MM.1S (cell line): ENCODE measurements at regions not wholly inside any gene's neighbourhood (a gene's known extent, or its start where the extent isn't known, plus 50 kb on each side); places are given as distances from the start of the nearest gene placed in this dataset.
A peak's percentile ranks its signal among the peaks of the same experiment; 100 is the strongest.

Source experiments
- DNase-seq: peaks from one replicate; pipeline ENCODE4 v3.0.0-alpha.2; 2015
- H2AFZ ChIP-seq: fragments of 300-600 bp; sonication (generic); 2 replicates; pipeline ENCODE4 v1.6.0; 2016; ENCODE audit warnings: antibody characterized with exemption, low read length
- H3F3A ChIP-seq: fragments of 300-600 bp; sonication (generic); 2 replicates; pipeline ENCODE4 v1.6.1; 2016; ENCODE audit warnings: mild to moderate bottlenecking, antibody characterized with exemption, low read length, moderate library complexity, mixed read lengths; ENCODE audit not compliant: insufficient read depth
- H3K27ac ChIP-seq: fragments of 300-600 bp; sonication (generic); 2 replicates; pipeline ENCODE4 v1.5.1; 2016; ENCODE audit warnings: mild to moderate bottlenecking, low read length
- H3K27me3 ChIP-seq: fragments of 300-600 bp; sonication (generic); replicated peaks from 2 replicates; pipeline ENCODE4 v1.6.0; 2016; ENCODE audit warnings: low read length; ENCODE audit not compliant: insufficient read depth
- H3K36me3 ChIP-seq: fragments of 300-600 bp; sonication (generic); replicated peaks from 2 replicates; pipeline ENCODE4 v1.6.1; 2016; ENCODE audit warnings: mild to moderate bottlenecking, low read length, mixed read lengths; ENCODE audit not compliant: insufficient read depth
- H3K4me1 ChIP-seq: fragments of 300-600 bp; sonication (generic); 2 replicates; pipeline ENCODE4 v1.6.1; 2016; ENCODE audit warnings: low read length, mixed read lengths
- H3K4me2 ChIP-seq: fragments of 300-600 bp; sonication (generic); 2 replicates; pipeline ENCODE4 v1.6.0; 2016; ENCODE audit warnings: low read depth, low read length
- H3K4me3 ChIP-seq: fragments of 300-600 bp; sonication (generic); 2 replicates; pipeline ENCODE4 v1.5.1; 2016; ENCODE audit warnings: low read length, mixed read lengths
- H3K79me2 ChIP-seq: fragments of 300-600 bp; sonication (generic); 2 replicates; pipeline ENCODE4 v1.6.1; 2016; ENCODE audit warnings: mixed run types, low read length, mixed read lengths
- H3K9ac ChIP-seq: fragments of 300-600 bp; sonication (generic); 2 replicates; pipeline ENCODE4 v1.6.1; 2016; ENCODE audit warnings: low read length, mixed read lengths
- H3K9me2 ChIP-seq: fragments of 300-600 bp; sonication (generic); replicated peaks from 2 replicates; pipeline ENCODE4 v1.6.1; 2016; ENCODE audit warnings: mild to moderate bottlenecking, low read length, mixed read lengths; ENCODE audit not compliant: insufficient read depth
- H3K9me3 ChIP-seq: fragments of 300-600 bp; sonication (generic); replicated peaks from 2 replicates; pipeline ENCODE4 v1.6.1; 2016; ENCODE audit warnings: mild to moderate bottlenecking, low read length, mixed read lengths; ENCODE audit not compliant: insufficient read depth
- H4K20me1 ChIP-seq: fragments of 300-600 bp; sonication (generic); 2 replicates; pipeline ENCODE4 v1.6.1; 2016; ENCODE audit warnings: mild to moderate bottlenecking, low read length, moderate library complexity, mixed read lengths; ENCODE audit not compliant: insufficient read depth
- CTCF ChIP-seq: fragments of 300-600 bp; sonication (generic); IDR thresholded peaks from 2 replicates; pipeline ENCODE4 v1.5.1; 2016; ENCODE audit warnings: antibody characterized with exemption, low read length, mixed read lengths
- EZH2 ChIP-seq: fragments of 300-600 bp; sonication (generic); optimal IDR thresholded peaks from 2 replicates; pipeline ENCODE3; 2017; ENCODE audit warnings: low read depth, mild to moderate bottlenecking, antibody characterized with exemption, low read length, mixed read lengths
- EZH2phosphoT487 ChIP-seq: fragments of 300-600 bp; sonication (generic); IDR thresholded peaks from 2 replicates; pipeline ENCODE4 v1.6.1; 2018; ENCODE audit warnings: antibody characterized with exemption, low read length

- no peak for TF ChIP-seq EZH2
- peak; percentile 98 for TF ChIP-seq CTCF
Measured at GRCh38 chr22:44625981-44626687, 75.9 kb upstream of the PRR5 start.

GRCh38 chr22:44625421-44625760 lies 76.6 kb upstream of the PRR5 start:
- Histone ChIP-seq H3K9me3 (no peaks in the 10 kb centered on the region), H3K9ac (no peak overlapping the region), H3K79me2 (no peaks in the 10 kb centered on the region), H3K9me2 (no peaks in the 10 kb centered on the region), H2AFZ (no peak overlapping the region), H3F3A (no peaks in the 10 kb centered on the region), H3K36me3 (no peaks in the 10 kb centered on the region), H3K4me1 (no peaks in the 10 kb centered on the region), H3K27ac (no peak overlapping the region), H3K27me3 (peaks cover 89% of the 10 kb centered on the region), H4K20me1 (no peaks in the 10 kb centered on the region), H3K4me3 (no peak overlapping the region), H3K4me2 (no peak overlapping the region)
- no peak for TF ChIP-seq CTCF
- no peak for TF ChIP-seq EZH2phosphoT487
- TF ChIP-seq EZH2 = no peak
- no peak for DNase-seq

More at GRCh38 chr22:44625981-44626687, 75.9 kb upstream of the PRR5 start:
- DNase-seq = peak; percentile 60
- H3K4me1 ChIP-seq = no peaks in the 10 kb centered on the region
- H3K36me3 ChIP-seq = no peaks in the 10 kb centered on the region
- no peak overlapping the region for H3K9ac ChIP-seq
- H4K20me1 ChIP-seq = no peaks in the 10 kb centered on the region
- no peak overlapping the region for H3K4me3 ChIP-seq
- no peak overlapping the region for H3K4me2 ChIP-seq
- H3K9me3 ChIP-seq = no peaks in the 10 kb centered on the region
- no peaks in the 10 kb centered on the region for H3K9me2 ChIP-seq
- peaks cover 89% of the 10 kb centered on the region for H3K27me3 ChIP-seq
- H3F3A ChIP-seq = no peaks in the 10 kb centered on the region
- H2AFZ ChIP-seq = no peak overlapping the region
- no peak overlapping the region for H3K27ac ChIP-seq
- no peaks in the 10 kb centered on the region for H3K79me2 ChIP-seq

GRCh38 chr22:44624689-44625420 lies 77.1 kb upstream of the PRR5 start:
- no peaks in the 10 kb centered on the region for H4K20me1 ChIP-seq
- no peaks in the 10 kb centered on the region for H3K36me3 ChIP-seq
- no peaks in the 10 kb centered on the region for H3F3A ChIP-seq
- no peaks in the 10 kb centered on the region for H3K4me1 ChIP-seq
- no peak overlapping the region for H3K4me3 ChIP-seq
- TF ChIP-seq CTCF = no peak
- no peak for TF ChIP-seq EZH2
- no peak for TF ChIP-seq EZH2phosphoT487
- no peak overlapping the region for H2AFZ ChIP-seq
- no peak overlapping the region for H3K4me2 ChIP-seq
- H3K9me3 ChIP-seq = no peaks in the 10 kb centered on the region
- H3K9ac ChIP-seq = no peak overlapping the region
- H3K79me2 ChIP-seq = no peaks in the 10 kb centered on the region
- no peaks in the 10 kb centered on the region for H3K9me2 ChIP-seq
- H3K27me3 ChIP-seq = peaks cover 89% of the 10 kb centered on the region
- no peak for DNase-seq
- H3K27ac ChIP-seq = no peak overlapping the region
